ENCODE measurements at regions not wholly inside any gene's neighbourhood (a gene's known extent, or its start where the extent isn't known, plus 50 kb on each side); places are given as distances from the start of the nearest gene placed in this dataset.

DNA sequence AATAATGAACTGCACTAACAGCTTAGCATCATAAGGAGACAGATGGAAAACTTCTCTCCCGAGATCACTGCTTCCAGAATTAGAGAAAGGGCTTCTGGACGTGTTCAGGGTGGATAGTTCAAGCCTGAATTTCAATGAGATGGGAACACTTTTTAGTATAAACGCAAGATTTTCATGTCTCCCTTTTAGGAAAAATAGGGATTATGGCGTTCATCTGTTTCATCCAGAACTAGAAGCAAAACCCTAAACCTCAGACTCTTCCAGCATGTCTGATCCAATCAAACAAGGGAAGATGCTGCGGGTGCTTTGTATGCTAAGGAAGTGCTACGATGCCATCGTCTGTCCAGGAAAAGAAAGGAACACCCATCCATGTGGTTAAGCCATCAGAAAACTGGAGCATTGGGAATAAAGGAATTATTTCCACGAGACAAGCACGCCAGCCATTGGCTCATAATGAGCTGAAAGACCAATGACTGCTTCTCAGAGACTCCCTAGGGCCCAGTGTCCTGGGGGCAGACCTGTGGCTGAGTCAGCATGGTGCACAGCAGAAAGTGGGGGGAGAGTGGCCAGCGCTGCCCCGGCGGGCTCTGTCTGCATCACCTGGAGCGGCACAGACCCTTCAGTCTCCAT, 65.9 kb upstream of the AFF3 start:
- no peak overlapping the region for H3K4me3 ChIP-seq (ENCODE audit: low read depth, low read length, poor library complexity, severe bottlenecking)
- H3K4me2 ChIP-seq (ENCODE audit: low read length): no peak overlapping the region
- no peaks in the 10 kb centered on the region for H3K4me1 ChIP-seq (ENCODE audit: insufficient read depth, low read length, poor library complexity, severe bottlenecking)
- no peaks in the 10 kb centered on the region for H3K9me3 ChIP-seq (ENCODE audit: low read length)
- intact Hi-C loops (cut with micrococcal nuclease; ENCODE audit: unreplicated experiment): no loop called here
- no peaks in the 10 kb centered on the region for H4K20me1 ChIP-seq (ENCODE audit: insufficient read depth, low read length)
- BruUV-seq (replicated peaks): no TSS peak
- H3K9me2 ChIP-seq (ENCODE audit: insufficient read depth, low read length): no peaks in the 10 kb centered on the region
- POLR2A ChIA-PET: interaction anchor here (1.2 kb wide), 1 partner anchor 156 kb away, joined by 3 read pairs; no protein-coding TSS in a partner anchor
- no peak for DNase-seq (ENCODE audit: low spot score)
- CTCF ChIA-PET (ENCODE audit: unreplicated experiment): no interaction called here
- H3K79me2 ChIP-seq (ENCODE audit: insufficient read depth, low read depth, low read length): no peaks in the 10 kb centered on the region
- no peak overlapping the region for H3K27ac ChIP-seq (ENCODE audit: low read depth, low read length, poor library complexity, severe bottlenecking)
- no peak overlapping the region for H2AFZ ChIP-seq (ENCODE audit: low read length)
- no peaks in the 10 kb centered on the region for H3K36me3 ChIP-seq (ENCODE audit: insufficient read depth, low read length)
- TF ChIP-seq EZH2phosphoT487 (IDR thresholded peaks at IDR 0.05; ENCODE audit: borderline replicate concordance, low read depth, low read length): no peak
- TF ChIP-seq, protein P1, sequence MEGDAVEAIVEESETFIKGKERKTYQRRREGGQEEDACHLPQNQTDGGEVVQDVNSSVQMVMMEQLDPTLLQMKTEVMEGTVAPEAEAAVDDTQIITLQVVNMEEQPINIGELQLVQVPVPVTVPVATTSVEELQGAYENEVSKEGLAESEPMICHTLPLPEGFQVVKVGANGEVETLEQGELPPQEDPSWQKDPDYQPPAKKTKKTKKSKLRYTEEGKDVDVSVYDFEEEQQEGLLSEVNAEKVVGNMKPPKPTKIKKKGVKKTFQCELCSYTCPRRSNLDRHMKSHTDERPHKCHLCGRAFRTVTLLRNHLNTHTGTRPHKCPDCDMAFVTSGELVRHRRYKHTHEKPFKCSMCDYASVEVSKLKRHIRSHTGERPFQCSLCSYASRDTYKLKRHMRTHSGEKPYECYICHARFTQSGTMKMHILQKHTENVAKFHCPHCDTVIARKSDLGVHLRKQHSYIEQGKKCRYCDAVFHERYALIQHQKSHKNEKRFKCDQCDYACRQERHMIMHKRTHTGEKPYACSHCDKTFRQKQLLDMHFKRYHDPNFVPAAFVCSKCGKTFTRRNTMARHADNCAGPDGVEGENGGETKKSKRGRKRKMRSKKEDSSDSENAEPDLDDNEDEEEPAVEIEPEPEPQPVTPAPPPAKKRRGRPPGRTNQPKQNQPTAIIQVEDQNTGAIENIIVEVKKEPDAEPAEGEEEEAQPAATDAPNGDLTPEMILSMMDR (conservative IDR thresholded peaks at IDR 0.05; ENCODE audit: low read length): no peak

DNA sequence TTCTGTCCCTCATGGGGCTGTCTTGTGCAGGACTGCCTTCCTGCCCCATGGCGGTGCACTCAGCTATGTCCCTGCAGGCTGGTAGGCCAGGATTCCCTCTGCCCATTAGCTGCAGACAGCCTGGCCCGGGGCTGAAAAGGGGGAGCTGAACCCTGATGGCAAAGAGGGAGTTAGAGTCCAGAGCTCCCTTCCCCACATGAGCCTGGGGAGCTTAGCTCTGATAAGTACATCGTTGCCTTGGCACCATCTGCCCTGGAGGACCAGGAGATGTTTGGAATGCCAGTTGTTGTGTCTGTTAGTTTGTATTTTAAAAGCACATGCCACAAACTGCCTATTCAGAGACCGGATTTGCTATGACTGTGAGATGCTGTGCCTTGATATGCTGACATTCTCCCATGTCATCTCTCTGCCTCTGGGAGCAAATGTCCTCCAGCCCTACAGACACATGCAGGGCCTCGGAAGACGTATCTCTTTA, 65.1 kb upstream of the AFF3 start:
- Histone ChIP-seq H3K9me3 (ENCODE audit: low read length) (no peaks in the 10 kb centered on the region), H3K4me2 (ENCODE audit: low read length) (no peak overlapping the region), H4K20me1 (ENCODE audit: insufficient read depth, low read length) (no peaks in the 10 kb centered on the region), H3K27ac (ENCODE audit: low read depth, low read length, poor library complexity, severe bottlenecking) (no peak overlapping the region), H3K9me2 (ENCODE audit: insufficient read depth, low read length) (no peaks in the 10 kb centered on the region), H3K79me2 (ENCODE audit: insufficient read depth, low read depth, low read length) (no peaks in the 10 kb centered on the region), H3K4me1 (ENCODE audit: insufficient read depth, low read length, poor library complexity, severe bottlenecking) (no peaks in the 10 kb centered on the region), H3K4me3 (ENCODE audit: low read depth, low read length, poor library complexity, severe bottlenecking) (no peak overlapping the region), H3K36me3 (ENCODE audit: insufficient read depth, low read length) (no peaks in the 10 kb centered on the region), H2AFZ (ENCODE audit: low read length) (no peak overlapping the region)
- POLR2A ChIA-PET: interaction anchor here (1.2 kb wide), 1 partner anchor 155 kb away, joined by 3 read pairs; no protein-coding TSS in a partner anchor
- TF ChIP-seq, protein P1 (conservative IDR thresholded peaks at IDR 0.05; ENCODE audit: low read length): no peak
- no peak for TF ChIP-seq EZH2phosphoT487 (IDR thresholded peaks at IDR 0.05; ENCODE audit: borderline replicate concordance, low read depth, low read length)
- intact Hi-C loops (cut with micrococcal nuclease; ENCODE audit: unreplicated experiment): no loop called here
- DNase-seq (ENCODE audit: low spot score): no peak
- BruUV-seq (replicated peaks): no TSS peak
- CTCF ChIA-PET (ENCODE audit: unreplicated experiment): no interaction called here

DNA sequence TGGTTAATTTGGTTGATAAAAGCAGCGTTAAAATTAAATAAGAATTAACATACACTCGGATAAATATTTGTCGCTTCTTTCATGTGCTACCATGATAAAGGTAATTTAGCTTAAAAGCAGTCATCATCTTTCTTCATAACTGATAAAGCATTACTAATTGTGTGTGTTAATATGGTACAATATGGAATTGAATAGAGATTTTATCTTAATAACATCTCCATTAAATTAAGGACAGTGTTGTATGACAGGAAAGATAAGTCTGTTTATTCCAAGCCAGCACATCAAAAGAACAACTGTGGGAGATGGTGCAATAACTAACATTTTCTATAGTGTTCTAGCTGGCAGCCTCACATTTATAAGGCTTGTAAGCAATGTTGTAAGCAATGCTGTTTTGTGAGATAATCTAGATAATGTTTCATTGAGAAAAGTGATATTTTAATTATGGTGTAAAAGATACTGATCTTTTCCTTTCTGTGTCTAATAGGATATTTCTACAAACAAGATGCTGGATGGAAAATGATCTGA, 64.4 kb upstream of the AFF3 start:
- ChIA-PET POLR2A (interaction anchor here (0.7 to 1.2 kb wide), 2 partner anchors 11 to 155 kb away, joined by 3 read pairs; no protein-coding TSS in a partner anchor), CTCF (ENCODE audit: unreplicated experiment) (no interaction called here)
- no peaks in the 10 kb centered on the region for H3K9me3 ChIP-seq (ENCODE audit: low read length)

More for the DNA sequence above, 64.4 kb upstream of the AFF3 start:
- Histone ChIP-seq H2AFZ (ENCODE audit: low read length) (no peak overlapping the region), H3K4me2 (ENCODE audit: low read length) (no peak overlapping the region), H3K79me2 (ENCODE audit: insufficient read depth, low read depth, low read length) (no peaks in the 10 kb centered on the region), H3K4me3 (ENCODE audit: low read depth, low read length, poor library complexity, severe bottlenecking) (no peak overlapping the region), H3K36me3 (ENCODE audit: insufficient read depth, low read length) (no peaks in the 10 kb centered on the region), H3K9me2 (ENCODE audit: insufficient read depth, low read length) (no peaks in the 10 kb centered on the region), H3K4me1 (ENCODE audit: insufficient read depth, low read length, poor library complexity, severe bottlenecking) (no peaks in the 10 kb centered on the region), H4K20me1 (ENCODE audit: insufficient read depth, low read length) (no peaks in the 10 kb centered on the region), H3K27ac (ENCODE audit: low read depth, low read length, poor library complexity, severe bottlenecking) (no peak overlapping the region)
- TF ChIP-seq, protein P1 (conservative IDR thresholded peaks at IDR 0.05; ENCODE audit: low read length): no peak
- no peak for TF ChIP-seq EZH2phosphoT487 (IDR thresholded peaks at IDR 0.05; ENCODE audit: borderline replicate concordance, low read depth, low read length)
- DNase-seq (ENCODE audit: low spot score): no peak
- intact Hi-C loops (cut with micrococcal nuclease; ENCODE audit: unreplicated experiment): no loop called here
- no TSS peak for BruUV-seq (replicated peaks)

Data from OCI-LY7 (cell line).